ENCODE measurements at regions not wholly inside any gene's neighbourhood (a gene's known extent, or its start where the extent isn't known, plus 50 kb on each side); places are given as distances from the start of the nearest gene placed in this dataset.
"Not testable (repeated sequence)": the region's sequence is repeated elsewhere in the genome, so short reads cannot be mapped to it uniquely, and the experiment has no call there.

- no peak for TF ChIP-seq CTCF (conservative IDR thresholded peaks at IDR 0.05)
- no peaks in the 10 kb centered on the region for H3K36me3 Mint-ChIP-seq (ENCODE audit: low read depth)
- DNase-seq (ENCODE audit: low read depth, low spot score): no peak
- no peaks in the 10 kb centered on the region for H3K27me3 Mint-ChIP-seq (ENCODE audit: low read depth)
- no peaks in the 10 kb centered on the region for H3K4me1 Mint-ChIP-seq
- peaks cover 8% of the 10 kb centered on the region for H3K9me3 Mint-ChIP-seq
- peak overlapping the region; percentile 19 for H3K27ac Mint-ChIP-seq (ENCODE audit: unreplicated experiment)
- H3K4me3 Mint-ChIP-seq: no peak overlapping the region
Observed at GRCh38 chr3:26018889-26019288, 229.0 kb downstream of the OXSM start.

GRCh38 chr3:26024206-26024605, 234.3 kb downstream of the OXSM start:
- H3K27me3 Mint-ChIP-seq (ENCODE audit: low read depth); H3K27ac Mint-ChIP-seq (ENCODE audit: unreplicated experiment); H3K36me3 Mint-ChIP-seq (ENCODE audit: low read depth); H3K9me3 Mint-ChIP-seq; H3K4me1 Mint-ChIP-seq; H3K4me3 Mint-ChIP-seq; DNase-seq (ENCODE audit: low read depth, low spot score): not testable (repeated sequence)

- H3K27me3 Mint-ChIP-seq (ENCODE audit: low read depth): peaks cover 4% of the 10 kb centered on the region
- H3K9me3 Mint-ChIP-seq: peaks cover 4% of the 10 kb centered on the region
- no peaks in the 10 kb centered on the region for H3K4me1 Mint-ChIP-seq
- H3K27ac Mint-ChIP-seq (ENCODE audit: unreplicated experiment): no peak overlapping the region
- no peak for TF ChIP-seq CTCF (conservative IDR thresholded peaks at IDR 0.05)
- no peak overlapping the region for H3K4me3 Mint-ChIP-seq
- no peaks in the 10 kb centered on the region for H3K36me3 Mint-ChIP-seq (ENCODE audit: low read depth)
- DNase-seq (ENCODE audit: low read depth, low spot score): no peak
Observed at GRCh38 chr3:26029321-26029720, 239.4 kb downstream of the OXSM start.

- H3K4me3 Mint-ChIP-seq; H3K36me3 Mint-ChIP-seq (ENCODE audit: low read depth); H3K4me1 Mint-ChIP-seq; DNase-seq (ENCODE audit: low read depth, low spot score); H3K27ac Mint-ChIP-seq (ENCODE audit: unreplicated experiment); H3K27me3 Mint-ChIP-seq (ENCODE audit: low read depth): not testable (repeated sequence)
- H3K9me3 Mint-ChIP-seq: peaks cover 13% of the 10 kb centered on the region
Observed at GRCh38 chr3:26042126-26042525, 252.2 kb downstream of the OXSM start.

GRCh38 chr3:26049951-26050350, 260.1 kb downstream of the OXSM start:
- Mint-ChIP-seq H3K36me3 (ENCODE audit: low read depth) (no peaks in the 10 kb centered on the region), H3K9me3 (peaks cover under 1% of the 10 kb centered on the region), H3K4me1 (no peaks in the 10 kb centered on the region), H3K4me3 (no peak overlapping the region), H3K27me3 (ENCODE audit: low read depth) (no peaks in the 10 kb centered on the region), H3K27ac (ENCODE audit: unreplicated experiment) (no peak overlapping the region)
- no peak for DNase-seq (ENCODE audit: low read depth, low spot score)
- TF ChIP-seq CTCF (conservative IDR thresholded peaks at IDR 0.05): no peak

GRCh38 chr3:26050776-26051175, 260.9 kb downstream of the OXSM start:
- H3K4me3 Mint-ChIP-seq: no peak overlapping the region
- no peak for DNase-seq (ENCODE audit: low read depth, low spot score)
- peaks cover 4% of the 10 kb centered on the region for H3K9me3 Mint-ChIP-seq
- no peaks in the 10 kb centered on the region for H3K4me1 Mint-ChIP-seq
- no peaks in the 10 kb centered on the region for H3K36me3 Mint-ChIP-seq (ENCODE audit: low read depth)
- no peak for TF ChIP-seq CTCF (conservative IDR thresholded peaks at IDR 0.05)
- no peak overlapping the region for H3K27ac Mint-ChIP-seq (ENCODE audit: unreplicated experiment)
- no peaks in the 10 kb centered on the region for H3K27me3 Mint-ChIP-seq (ENCODE audit: low read depth)

- Mint-ChIP-seq H3K36me3 (ENCODE audit: low read depth) (no peaks in the 10 kb centered on the region), H3K4me1 (peaks cover 4% of the 10 kb centered on the region), H3K27me3 (ENCODE audit: low read depth) (no peaks in the 10 kb centered on the region), H3K9me3 (peaks cover 4% of the 10 kb centered on the region), H3K27ac (ENCODE audit: unreplicated experiment) (no peak overlapping the region), H3K4me3 (no peak overlapping the region)
- no peak for TF ChIP-seq CTCF (conservative IDR thresholded peaks at IDR 0.05)
- no peak for DNase-seq (ENCODE audit: low read depth, low spot score)
Observed at GRCh38 chr3:26058901-26059321, 269.0 kb downstream of the OXSM start.

Measured in neural crest cell (in vitro differentiated cells).